Keratinocyte (primary cell): ENCODE measurements at regions not wholly inside any gene's neighbourhood (a gene's known extent, or its start where the extent isn't known, plus 50 kb on each side); places are given as distances from the start of the nearest gene placed in this dataset.

Experiments
- DNase-seq: peaks from one replicate; pipeline ENCODE4 v3.0.0-alpha.2; 2011; ENCODE audit warnings: low read depth, missing footprints, low spot score
- FAIRE-seq: peaks from 2 replicates; lab custom pipeline; 2011; peaks lifted over from hg19 to GRCh38; lab: Jason Lieb, UNC
- H2AFZ ChIP-seq: 2 replicates; pipeline ENCODE4 v1.6.0; 2012; ENCODE audit warnings: low read length, control low read depth, inconsistent platforms; ENCODE audit not compliant: control insufficient read depth
- H3K27ac ChIP-seq: 2 replicates; pipeline ENCODE4 v1.5.1; 2011; ENCODE audit warnings: low read length; ENCODE audit not compliant: control insufficient read depth, insufficient read depth
- H3K27me3 ChIP-seq: 3 replicates; pipeline ENCODE4 v1.6.0; 2011; ENCODE audit warnings: low read length; ENCODE audit not compliant: control insufficient read depth, insufficient read depth; ENCODE audit errors: extremely low read depth
- H3K36me3 ChIP-seq, 2 experiments: 2 replicates in 1 of 2; 3 replicates in 1 of 2; pipeline ENCODE4 v1.5.1; 2011; ENCODE audit warnings: low read length in 2 of 2, mild to moderate bottlenecking in 1 of 2; ENCODE audit not compliant: control insufficient read depth in 2 of 2, insufficient read depth in 2 of 2; ENCODE audit errors: extremely low read depth in 1 of 2
- H3K4me1 ChIP-seq: 3 replicates; pipeline ENCODE4 v1.5.1; 2011; ENCODE audit warnings: low read length; ENCODE audit not compliant: control insufficient read depth, insufficient read depth; ENCODE audit errors: extremely low read depth
- H3K4me2 ChIP-seq: 3 replicates; pipeline ENCODE4 v1.6.0; 2011; ENCODE audit warnings: low read depth, low read length; ENCODE audit not compliant: control insufficient read depth, insufficient read depth; ENCODE audit errors: extremely low read depth
- H3K4me3 ChIP-seq, 3 experiments: fragments of 200-600 bp in 1 of 3; sonication (generic) in 1 of 3; 2 replicates in 2 of 3; 3 replicates in 1 of 3; pipeline ENCODE4 v1.5.1; 2011 to 2016; ENCODE audit warnings: low read length in 3 of 3, mild to moderate bottlenecking in 3 of 3, control low read depth in 2 of 3, inconsistent platforms in 1 of 3, low read depth in 1 of 3, mixed read lengths in 1 of 3, mixed run types in 1 of 3, moderate library complexity in 1 of 3; ENCODE audit not compliant: control insufficient read depth in 2 of 3, insufficient read depth in 2 of 3; ENCODE audit errors: extremely low read depth in 1 of 3
- H3K79me2 ChIP-seq: 2 replicates; pipeline ENCODE4 v1.6.0; 2012; ENCODE audit warnings: low read length; ENCODE audit not compliant: control insufficient read depth, insufficient read depth
- H3K9ac ChIP-seq: 3 replicates; pipeline ENCODE4 v1.6.0; 2011; ENCODE audit warnings: low read length; ENCODE audit not compliant: control insufficient read depth, insufficient read depth; ENCODE audit errors: extremely low read depth
- H3K9me1 ChIP-seq: 3 replicates; pipeline ENCODE4 v1.6.0; 2011; ENCODE audit warnings: low read length; ENCODE audit not compliant: control insufficient read depth, insufficient read depth; ENCODE audit errors: extremely low read depth
- H3K9me3 ChIP-seq: 2 replicates; pipeline ENCODE4 v1.5.1; 2012; ENCODE audit warnings: low read depth, low read length; ENCODE audit not compliant: control insufficient read depth
- H4K20me1 ChIP-seq: 3 replicates; pipeline ENCODE4 v1.6.0; 2011; ENCODE audit warnings: low read length; ENCODE audit not compliant: control insufficient read depth, insufficient read depth; ENCODE audit errors: extremely low read depth
- EZH2 ChIP-seq: IDR thresholded peaks from one replicate; pipeline ENCODE4 v1.6.1; 2012; ENCODE audit warnings: inconsistent platforms, mild to moderate bottlenecking, low read length, moderate library complexity
- dilution Hi-C: fragments of 300-500 bp; cut with MboI; formaldehyde crosslinking; loops from one replicate; pipeline ENCODE4 v1.7.0; 2020; ENCODE audit warnings: low sequenced_read_pairs; ENCODE audit not compliant: extremely low pct_ligation_motif_present
- TF ChIP-seq, protein P1 (sequence below), 3 experiments: IDR thresholded peaks in 1 of 3; conservative IDR thresholded peaks in 1 of 3; optimal IDR thresholded peaks in 1 of 3; 2 replicates in 2 of 3; 3 replicates in 1 of 3; pipeline versions ENCODE3 to v1.5.1; 2011; ENCODE audit warnings: low read length in 3 of 3, mild to moderate bottlenecking in 3 of 3, moderate library complexity in 2 of 3, control low read depth in 1 of 3, inconsistent platforms in 1 of 3; ENCODE audit not compliant: insufficient read depth in 2 of 3; ENCODE audit errors: extremely low read depth in 1 of 3

DNA sequence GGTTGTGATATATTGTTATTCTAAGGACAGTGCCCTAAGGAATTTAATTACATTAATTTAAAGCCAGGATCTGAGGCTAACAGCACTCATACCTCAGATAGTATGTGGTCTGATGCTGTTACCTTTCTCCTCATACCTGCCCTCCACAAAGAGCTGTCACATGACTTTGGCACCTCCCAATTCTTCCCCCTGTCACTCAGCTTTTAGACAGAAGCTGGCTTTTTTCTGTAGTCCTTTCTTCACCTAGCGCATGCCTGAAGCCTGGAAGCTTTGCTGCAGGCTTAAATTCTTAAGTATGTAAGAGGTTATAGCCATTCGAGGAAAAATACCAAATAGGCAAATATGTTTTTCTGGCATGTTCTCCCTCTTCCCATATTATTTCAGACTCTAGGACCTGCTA lies 61.0 kb upstream of the ADAMTS19 start:
- no peak overlapping the region for H2AFZ ChIP-seq
- no peaks in the 10 kb centered on the region for H3K4me1 ChIP-seq
- H3K4me2 ChIP-seq, result no peak overlapping the region
- H3K27ac ChIP-seq, result no peak overlapping the region
- no peaks in the 10 kb centered on the region for H3K9me3 ChIP-seq
- H3K4me3 ChIP-seq, result no peak overlapping the region
- FAIRE-seq, result no peak
- TF ChIP-seq, protein P1, sequence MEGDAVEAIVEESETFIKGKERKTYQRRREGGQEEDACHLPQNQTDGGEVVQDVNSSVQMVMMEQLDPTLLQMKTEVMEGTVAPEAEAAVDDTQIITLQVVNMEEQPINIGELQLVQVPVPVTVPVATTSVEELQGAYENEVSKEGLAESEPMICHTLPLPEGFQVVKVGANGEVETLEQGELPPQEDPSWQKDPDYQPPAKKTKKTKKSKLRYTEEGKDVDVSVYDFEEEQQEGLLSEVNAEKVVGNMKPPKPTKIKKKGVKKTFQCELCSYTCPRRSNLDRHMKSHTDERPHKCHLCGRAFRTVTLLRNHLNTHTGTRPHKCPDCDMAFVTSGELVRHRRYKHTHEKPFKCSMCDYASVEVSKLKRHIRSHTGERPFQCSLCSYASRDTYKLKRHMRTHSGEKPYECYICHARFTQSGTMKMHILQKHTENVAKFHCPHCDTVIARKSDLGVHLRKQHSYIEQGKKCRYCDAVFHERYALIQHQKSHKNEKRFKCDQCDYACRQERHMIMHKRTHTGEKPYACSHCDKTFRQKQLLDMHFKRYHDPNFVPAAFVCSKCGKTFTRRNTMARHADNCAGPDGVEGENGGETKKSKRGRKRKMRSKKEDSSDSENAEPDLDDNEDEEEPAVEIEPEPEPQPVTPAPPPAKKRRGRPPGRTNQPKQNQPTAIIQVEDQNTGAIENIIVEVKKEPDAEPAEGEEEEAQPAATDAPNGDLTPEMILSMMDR (optimal IDR thresholded peaks at IDR 0.05 in 1 of 3, IDR thresholded peaks at IDR 0.05 in 1 of 3, conservative IDR thresholded peaks at IDR 0.05 in 1 of 3; ENCODE audit: extremely low read depth in 1 of 3, insufficient read depth in 2 of 3, low read length in 3 of 3), result no peak
- no peak for TF ChIP-seq EZH2
- H3K9ac ChIP-seq, result no peak overlapping the region
- H3K79me2 ChIP-seq, result no peaks in the 10 kb centered on the region
- no peaks in the 10 kb centered on the region for H3K36me3 ChIP-seq
- H3K9me1 ChIP-seq, result no peaks in the 10 kb centered on the region
- H4K20me1 ChIP-seq, result no peaks in the 10 kb centered on the region
- no peaks in the 10 kb centered on the region for H3K27me3 ChIP-seq
- dilution Hi-C loops, result no loop called here
- DNase-seq, result no peak

- no peaks in the 10 kb centered on the region for H4K20me1 ChIP-seq
- no peak overlapping the region for H3K27ac ChIP-seq
- H3K27me3 ChIP-seq, result no peaks in the 10 kb centered on the region
- H3K9me3 ChIP-seq, result no peaks in the 10 kb centered on the region
- H3K4me3 ChIP-seq, result no peak overlapping the region
- DNase-seq, result no peak
- no peaks in the 10 kb centered on the region for H3K79me2 ChIP-seq
- H2AFZ ChIP-seq, result peak overlapping the region; percentile 76
- TF ChIP-seq, protein P1 (optimal IDR thresholded peaks at IDR 0.05 in 1 of 3, IDR thresholded peaks at IDR 0.05 in 1 of 3, conservative IDR thresholded peaks at IDR 0.05 in 1 of 3; ENCODE audit: extremely low read depth in 1 of 3, insufficient read depth in 2 of 3, low read length in 3 of 3), result no peak
- TF ChIP-seq EZH2, result no peak
- no peaks in the 10 kb centered on the region for H3K9me1 ChIP-seq
- no peaks in the 10 kb centered on the region for H3K4me1 ChIP-seq
- H3K36me3 ChIP-seq, result no peaks in the 10 kb centered on the region
- dilution Hi-C loops, result no loop called here
- no peak overlapping the region for H3K4me2 ChIP-seq
- no peak overlapping the region for H3K9ac ChIP-seq
- FAIRE-seq, result no peak
Measured at GRCh38 chr5:129400395-129400983, 59.6 kb upstream of the ADAMTS19 start.
